ENCODE measurements at regions not wholly inside any gene's neighbourhood (a gene's known extent, or its start where the extent isn't known, plus 50 kb on each side); places are given as distances from the start of the nearest gene placed in this dataset.

DNA sequence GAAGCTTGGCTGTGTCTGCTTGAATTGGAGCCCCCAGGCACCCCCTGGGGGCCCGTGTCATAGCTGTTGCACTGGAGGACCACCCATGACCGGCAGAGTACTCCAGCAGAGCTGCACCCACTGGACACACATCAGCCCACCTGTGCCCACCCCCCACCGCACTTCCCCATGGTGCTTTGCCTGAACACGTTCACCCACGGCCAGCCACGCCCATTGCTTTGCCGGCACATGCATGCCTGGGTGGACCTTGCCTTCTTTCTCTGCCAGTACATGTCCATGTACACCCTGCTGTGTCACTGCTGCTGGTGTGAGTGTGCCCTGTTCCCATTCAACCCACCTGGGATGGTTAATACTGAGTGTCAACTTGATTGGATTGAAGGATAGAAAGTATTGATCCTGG lies 88.7 kb downstream of the SAMD9 start:
- TF ChIP-seq, protein P1, sequence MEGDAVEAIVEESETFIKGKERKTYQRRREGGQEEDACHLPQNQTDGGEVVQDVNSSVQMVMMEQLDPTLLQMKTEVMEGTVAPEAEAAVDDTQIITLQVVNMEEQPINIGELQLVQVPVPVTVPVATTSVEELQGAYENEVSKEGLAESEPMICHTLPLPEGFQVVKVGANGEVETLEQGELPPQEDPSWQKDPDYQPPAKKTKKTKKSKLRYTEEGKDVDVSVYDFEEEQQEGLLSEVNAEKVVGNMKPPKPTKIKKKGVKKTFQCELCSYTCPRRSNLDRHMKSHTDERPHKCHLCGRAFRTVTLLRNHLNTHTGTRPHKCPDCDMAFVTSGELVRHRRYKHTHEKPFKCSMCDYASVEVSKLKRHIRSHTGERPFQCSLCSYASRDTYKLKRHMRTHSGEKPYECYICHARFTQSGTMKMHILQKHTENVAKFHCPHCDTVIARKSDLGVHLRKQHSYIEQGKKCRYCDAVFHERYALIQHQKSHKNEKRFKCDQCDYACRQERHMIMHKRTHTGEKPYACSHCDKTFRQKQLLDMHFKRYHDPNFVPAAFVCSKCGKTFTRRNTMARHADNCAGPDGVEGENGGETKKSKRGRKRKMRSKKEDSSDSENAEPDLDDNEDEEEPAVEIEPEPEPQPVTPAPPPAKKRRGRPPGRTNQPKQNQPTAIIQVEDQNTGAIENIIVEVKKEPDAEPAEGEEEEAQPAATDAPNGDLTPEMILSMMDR (IDR thresholded peaks at IDR 0.05): no peak
- TF ChIP-seq EZH2 (IDR thresholded peaks at IDR 0.05; ENCODE audit: borderline replicate concordance, insufficient read depth, low read depth, low read length, poor library complexity, severe bottlenecking): no peak

All from B cell (primary cell).